HG02852 (cell line): ENCODE measurements at regions not wholly inside any gene's neighbourhood (a gene's known extent, or its start where the extent isn't known, plus 50 kb on each side); places are given as distances from the start of the nearest gene placed in this dataset.
A peak's percentile ranks its signal among the peaks of the same experiment; 100 is the strongest.

Source experiments
- ATAC-seq: cut with Tn5 transposase; IDR thresholded peaks from one replicate; pipeline ENCODE4 v1.9.1; 2021; ENCODE audit warnings: mild to moderate bottlenecking, moderate library complexity; ENCODE audit not compliant: unreplicated experiment

DNA sequence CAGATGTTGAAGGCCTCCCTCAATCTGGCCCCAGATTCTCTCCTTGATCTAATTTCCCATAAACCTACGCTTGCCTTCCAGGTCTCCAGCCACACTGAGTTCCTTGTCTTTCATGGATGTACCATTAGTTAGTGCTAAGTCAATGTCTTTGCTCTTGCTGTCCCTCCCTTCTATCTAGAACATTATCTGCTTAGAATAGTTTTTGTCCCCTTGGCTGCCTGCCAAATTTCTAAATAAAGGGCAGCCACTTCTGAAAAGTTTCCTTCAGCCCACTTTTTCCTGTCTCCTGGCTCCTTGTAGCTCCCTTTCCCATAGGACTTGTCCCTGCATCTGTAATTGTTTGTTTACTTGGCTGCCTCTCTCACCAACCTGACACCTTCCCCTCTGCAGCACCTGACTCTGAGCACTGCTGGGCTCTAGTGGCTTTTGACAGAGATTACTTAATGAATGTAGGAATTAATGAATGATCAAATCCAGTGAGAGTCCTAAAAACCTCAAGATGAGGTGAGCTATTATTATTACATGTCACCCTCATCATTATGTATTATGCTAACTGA, 58.3 kb downstream of the CXCL12 start:
- no peak for ATAC-seq

DNA sequence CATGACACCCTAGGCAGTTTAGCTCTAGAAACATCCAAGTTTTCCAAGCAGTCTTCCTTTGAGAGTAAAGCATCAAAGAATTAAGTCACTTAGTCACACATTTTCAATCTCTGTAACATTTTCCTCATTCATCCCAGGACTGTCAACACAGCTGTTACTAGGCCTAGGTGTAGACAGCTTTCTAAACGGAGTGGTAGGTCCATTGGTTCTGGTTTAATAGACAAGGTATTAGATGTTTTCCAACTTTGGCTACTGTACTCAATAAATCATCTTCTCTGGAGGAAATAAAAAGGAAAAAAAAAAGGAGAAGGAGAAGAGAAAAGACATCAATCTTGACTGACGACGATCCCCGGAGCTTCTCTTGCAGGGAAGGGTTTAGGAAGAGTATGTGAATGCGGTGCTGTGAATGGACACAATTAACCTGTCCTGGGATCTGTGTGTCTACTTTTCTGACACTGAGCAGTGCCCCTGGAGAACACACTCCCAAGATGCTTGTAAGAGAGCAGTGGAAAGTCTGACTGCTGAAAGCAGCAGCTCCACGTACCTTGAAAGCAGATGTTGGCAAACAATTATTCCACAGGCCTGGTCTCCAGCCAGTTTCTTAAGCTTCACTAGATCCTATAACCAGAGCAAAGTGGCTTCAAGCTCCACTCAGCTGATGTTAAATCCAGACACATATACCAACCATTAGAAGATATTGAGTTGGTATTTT, 59.1 kb downstream of the CXCL12 start:
- ATAC-seq: no peak

DNA sequence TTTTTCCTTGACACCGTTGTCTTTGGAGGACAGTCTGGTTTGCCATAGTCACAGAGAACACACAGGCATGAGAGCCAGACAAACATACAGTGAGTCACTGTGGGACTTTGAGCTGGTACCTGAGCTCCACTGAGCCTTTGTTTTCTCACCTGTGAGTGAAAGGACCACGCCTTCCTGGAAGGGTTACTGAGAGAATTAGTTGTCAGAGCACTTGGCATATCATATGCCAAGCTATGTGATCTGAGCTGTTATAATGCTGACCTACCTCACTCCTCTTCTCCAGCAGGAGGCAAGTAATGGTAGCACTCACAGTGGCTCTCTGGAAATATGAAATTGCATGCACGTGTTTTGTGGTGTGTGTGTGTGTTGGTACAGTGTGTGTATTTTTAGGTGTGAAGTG, 59.7 kb downstream of the CXCL12 start:
- no peak for ATAC-seq

DNA sequence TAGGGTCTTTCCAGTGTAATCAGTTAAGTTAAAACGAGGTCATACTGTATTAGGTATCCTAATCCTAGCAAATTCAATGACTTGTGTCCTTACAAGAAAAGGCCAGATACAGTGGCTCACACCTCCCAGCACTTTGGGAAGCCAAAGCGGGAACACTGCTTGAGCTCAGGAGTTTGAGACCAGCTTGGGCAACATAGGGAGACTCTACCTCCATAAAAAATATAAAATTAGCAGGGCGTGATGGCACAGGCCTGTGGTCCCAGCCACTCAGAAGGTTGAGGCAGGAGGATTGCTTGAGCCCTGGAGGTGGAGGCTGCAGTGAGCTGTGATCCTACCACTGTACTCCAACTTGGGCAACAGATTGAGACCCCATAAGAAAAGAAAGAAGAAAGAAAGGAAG, 61.1 kb downstream of the CXCL12 start:
- ATAC-seq: no peak

DNA sequence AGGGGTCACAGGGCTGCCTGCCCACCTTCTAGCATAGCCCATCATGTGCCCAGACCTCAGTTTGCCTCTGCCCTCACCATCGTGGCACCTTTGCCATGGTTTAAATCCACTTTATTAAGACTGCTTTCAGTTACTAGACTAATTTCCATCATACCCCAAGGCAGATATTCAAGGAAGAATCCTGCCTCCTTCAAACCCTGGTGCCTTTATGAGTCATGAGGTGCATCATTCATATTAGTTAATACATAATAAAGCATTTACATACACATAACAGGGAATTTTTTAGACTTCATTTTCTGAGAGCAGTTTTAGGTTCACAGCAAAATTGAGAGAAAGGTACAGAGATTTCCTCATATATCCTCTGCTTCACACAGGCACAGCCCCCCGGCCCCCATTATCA, 62.8 kb downstream of the CXCL12 start:
- no peak for ATAC-seq

DNA sequence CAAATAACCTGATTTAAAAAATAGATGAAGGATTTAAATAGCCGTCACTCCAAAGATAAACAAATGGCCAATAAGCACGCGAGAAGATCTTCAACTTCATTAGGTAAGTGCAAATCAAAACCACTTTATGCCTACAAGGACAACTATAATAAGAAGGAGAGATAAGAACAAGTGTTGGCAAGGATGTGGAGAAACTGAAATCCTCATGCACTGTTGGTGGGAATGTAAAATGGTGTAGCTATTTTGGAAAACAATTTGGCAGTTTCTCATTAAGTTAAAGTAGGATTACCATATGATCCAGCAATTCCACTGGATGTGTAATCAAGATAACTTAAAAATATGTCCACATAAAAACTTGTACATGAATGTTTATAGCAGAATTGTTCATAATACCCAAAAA, 64.1 kb downstream of the CXCL12 start:
- no peak for ATAC-seq

DNA sequence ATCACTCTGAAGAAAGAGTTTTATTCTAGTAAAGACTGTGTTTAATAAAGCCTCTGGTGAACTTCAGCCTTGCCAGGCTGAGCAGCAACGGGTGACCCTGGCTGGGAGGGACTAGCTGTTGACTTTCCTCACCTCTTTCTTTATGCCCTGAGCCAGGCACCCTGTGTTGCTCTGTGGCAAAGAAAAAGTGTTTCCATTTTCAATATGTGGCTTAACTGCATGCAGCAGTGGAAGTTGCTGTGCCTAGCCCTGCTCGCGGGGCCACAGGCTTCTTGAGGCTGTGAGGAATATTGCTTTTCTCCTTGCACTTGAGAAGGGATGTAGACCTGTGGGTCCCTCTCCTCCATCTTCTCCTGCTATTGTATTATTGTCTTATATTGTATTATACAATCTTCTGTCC, 67.0 kb downstream of the CXCL12 start:
- ATAC-seq: no peak

DNA sequence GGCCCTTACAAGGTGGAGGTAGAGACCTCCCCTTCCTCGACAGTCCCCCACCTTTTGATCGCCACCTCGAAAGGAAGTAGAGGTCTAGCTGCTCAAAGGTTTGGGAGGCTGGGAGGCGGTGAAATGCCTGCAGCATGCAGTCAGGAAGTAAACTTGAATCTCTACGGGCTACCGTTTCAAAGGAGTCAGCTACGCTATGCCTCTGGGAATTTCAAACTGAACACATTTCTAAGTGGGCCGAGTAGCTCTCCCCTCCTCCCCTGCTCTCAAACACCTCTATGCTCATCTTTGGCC, 68.0 kb downstream of the CXCL12 start:
- no peak for ATAC-seq

DNA sequence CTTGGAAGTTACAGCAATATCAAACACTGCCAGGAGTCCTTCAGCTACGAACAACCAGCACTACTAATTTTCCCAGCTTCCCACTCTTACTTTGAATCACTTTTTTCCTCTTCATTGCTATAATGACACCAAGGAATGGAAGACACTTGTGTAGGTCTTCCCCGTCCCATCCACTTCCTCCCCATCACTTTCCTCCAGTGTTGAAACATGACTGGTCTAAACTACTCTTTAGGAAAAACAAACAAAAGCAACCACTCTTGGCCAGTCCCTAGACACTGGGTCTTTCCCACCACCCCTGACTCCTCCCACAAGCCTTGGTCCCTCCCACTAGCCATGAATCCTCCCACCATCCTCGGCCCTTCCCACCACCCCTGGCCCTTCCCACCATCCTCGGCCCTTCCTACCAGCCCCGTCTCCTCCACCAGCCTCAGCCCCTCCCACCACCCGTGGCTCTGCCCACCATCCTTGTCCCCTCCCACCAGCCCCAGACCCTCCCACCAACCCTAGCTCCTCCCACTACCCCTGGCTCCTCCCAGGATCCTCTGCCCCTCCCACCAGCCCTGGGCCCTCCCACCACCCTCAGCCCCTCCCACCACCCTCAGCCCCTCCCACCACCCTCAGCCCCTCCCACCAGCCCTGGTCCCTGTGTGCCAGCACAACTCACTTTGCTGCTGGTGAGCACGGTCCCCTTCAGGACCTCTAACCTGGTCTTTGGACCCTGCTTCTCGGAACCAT, 68.5 kb downstream of the CXCL12 start:
- no peak for ATAC-seq

DNA sequence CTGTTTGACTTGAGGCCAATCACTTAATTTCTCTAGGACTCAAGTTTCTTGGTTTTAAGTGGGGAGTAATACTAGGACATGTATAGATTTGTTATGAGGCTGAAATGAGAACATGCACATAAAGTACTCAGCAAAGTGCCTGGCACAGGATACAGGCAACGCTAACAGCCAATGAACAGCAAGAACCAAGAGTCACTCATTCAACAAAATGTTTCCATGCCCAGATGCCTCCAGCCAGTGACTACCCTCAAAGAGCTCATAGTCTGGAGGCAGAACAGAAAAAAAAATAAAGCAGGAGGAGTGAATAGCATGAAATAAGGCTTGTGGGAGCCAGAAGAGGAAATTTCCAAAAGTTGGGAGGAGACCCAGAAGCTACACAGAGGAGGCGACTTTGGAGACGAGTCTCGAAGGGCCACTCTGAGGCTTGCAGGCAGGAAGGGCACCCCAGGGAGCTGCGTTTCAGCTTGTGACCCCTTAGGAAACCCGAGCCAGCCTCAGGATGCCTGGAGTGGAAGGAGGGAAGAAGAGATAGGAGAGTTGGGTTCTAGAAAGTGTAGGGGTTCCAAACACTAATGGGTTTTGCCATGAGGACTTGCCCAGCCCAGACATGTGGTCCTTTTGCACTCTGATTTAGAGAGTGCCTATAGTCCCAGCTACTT, 70.0 kb downstream of the CXCL12 start:
- ATAC-seq: no peak

DNA sequence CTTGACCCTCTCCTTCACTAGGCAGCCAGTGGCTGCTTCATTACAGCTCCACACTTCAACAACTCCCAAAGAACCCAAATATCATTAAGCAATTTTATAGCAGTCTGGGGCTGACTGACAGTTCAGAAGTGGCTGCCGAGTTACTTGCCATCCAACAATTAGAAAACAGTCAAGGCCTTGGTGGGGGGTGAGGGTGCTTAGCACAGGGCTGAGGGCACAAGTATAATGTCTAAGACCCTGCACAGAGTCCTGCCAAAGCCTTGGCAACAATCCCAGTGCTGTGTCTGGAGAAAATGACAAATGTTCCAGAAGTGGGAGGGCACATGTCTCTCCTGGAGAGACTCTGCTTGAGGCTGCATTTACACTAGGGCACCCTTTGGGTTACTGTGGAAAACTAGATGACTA, 71.1 kb downstream of the CXCL12 start:
- no peak for ATAC-seq

DNA sequence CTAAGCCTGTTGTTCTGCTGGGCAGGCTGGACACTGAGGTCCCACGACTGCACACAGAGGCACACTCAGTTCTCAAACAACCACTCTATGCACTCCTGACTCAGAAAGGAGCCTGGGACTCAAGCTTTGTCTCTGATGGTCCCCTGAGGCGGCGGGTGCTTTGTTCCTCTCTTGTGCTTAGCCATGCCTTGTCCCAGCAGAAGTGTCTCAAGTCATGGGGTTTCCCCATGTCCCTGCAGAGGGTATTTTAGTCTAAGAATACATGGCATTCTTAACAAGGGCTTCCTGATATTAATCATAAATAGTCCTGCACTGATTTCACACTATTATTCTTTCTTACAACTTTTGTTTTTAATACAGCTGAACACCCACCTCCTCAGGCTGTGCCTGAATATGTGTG, 72.5 kb downstream of the CXCL12 start:
- ATAC-seq: peak; percentile 39

DNA sequence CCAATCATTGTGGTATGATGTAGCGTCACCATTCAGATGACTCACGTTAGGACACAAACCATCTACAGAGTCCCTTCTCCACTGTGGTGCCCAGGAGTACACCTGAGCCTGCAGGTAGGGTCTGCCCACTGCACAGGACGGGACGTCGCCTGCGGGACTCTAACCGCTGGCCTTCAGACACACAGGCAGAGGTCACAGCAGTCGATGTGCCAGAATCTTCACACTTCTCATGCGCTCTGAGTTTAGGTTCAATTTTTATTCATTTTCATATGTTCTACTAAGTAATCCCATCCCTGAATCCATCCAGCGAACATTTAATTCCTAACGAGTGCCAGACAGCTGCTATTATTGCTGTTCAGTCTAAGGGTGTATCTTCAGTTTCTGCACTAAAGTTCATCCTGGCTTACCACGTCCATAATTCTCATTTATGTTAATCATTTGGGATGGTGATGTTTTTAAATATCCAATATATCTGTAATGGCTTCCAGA, 73.3 kb downstream of the CXCL12 start:
- no peak for ATAC-seq

DNA sequence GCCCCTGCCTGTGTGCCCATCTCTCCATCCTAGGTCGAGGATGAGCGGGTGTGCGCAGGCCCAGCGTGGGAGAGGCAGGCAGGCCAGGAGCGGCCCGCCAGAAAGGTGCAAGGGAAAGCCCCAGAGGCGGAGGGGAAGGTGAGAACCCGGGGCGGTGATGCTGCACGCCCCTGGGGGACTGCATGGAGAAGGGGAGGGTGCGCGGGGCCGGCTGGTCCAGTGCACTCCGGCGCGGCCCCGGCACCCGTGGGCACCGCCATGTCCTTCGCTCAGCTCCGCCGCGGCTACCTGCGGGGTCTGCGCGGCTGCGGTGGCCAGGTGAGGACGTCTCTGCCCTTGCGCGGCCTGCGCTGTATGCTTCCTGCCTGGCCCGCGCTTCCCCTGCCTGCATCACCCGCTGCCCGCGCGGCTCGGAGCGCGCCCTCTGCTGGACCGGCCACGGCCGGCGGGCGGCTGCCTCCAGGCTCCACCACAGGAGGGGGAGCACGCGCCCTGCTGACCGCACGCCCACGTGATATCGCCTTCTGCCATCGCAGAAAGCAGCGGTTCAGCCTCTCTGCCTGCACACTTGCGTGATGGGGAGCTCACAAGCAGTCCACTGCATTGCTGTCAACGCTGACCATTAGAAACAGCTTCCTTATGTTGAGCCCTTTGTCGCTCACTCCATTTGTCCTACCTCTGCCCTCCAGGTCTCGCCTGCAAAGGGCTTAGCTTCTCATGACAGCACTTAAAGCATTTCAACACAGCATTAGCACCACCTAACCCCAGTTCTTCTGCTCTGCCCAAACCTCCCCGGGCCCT, 73.9 kb downstream of the CXCL12 start:
- peak; percentile 69 for ATAC-seq

DNA sequence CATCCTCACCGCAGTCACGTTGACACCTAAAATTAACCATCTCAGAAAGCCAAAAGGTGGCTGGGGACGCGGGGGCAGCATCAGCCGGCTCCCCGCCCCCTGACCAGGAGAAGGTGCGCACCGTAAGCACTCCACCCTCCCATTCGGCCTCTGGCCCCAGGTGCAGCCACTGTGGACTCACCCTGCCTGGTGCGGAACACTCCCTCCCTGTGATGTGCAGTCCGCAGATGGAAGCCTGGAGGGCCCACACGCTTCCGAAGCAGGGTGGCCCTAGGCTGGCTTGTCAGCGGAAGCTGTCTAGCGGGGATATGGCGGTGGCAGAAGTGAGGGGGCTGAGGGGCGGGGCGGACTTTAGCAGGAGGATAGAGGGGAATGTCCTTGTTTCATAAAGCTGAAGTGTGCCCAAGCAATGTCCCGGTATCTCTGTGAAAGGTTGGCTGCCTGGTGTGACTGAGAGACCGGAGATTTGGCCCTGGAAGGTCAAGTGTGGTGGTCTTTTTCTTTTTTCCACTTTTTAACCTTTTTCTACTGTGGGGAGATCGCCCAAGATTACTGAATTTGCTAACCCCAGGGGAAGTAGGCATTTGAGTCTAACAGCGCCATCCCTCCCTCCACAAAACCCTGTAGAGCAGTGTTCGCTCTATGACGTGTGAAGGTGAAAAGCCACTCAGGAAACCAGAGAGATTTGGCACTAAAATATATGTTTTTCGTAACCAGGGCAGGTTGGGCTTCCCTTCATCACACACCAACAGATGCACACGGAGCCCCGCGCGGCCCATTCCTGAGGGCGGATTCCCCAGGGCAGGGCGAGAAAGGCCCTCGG, 74.7 kb downstream of the CXCL12 start:
- ATAC-seq: no peak

DNA sequence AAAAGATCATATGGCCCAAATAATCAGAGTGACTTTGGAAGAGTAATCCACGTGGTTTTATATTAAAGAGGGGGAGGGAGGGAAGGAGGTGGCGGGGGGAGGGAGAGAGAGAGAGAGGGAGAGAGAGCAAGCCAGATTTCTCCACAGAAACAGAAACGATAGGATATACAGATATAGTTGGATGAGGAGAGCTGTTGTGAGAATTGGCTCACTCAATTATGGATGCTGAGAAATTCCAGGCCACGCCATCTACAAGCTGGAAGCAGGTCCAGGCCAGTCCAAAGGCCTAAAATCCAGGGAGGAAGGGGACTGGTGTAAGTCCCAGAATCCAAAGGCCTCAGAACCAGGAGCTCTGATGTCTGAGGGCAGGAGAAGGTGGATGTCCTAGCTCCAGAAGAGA, 75.5 kb downstream of the CXCL12 start:
- ATAC-seq: no peak

DNA sequence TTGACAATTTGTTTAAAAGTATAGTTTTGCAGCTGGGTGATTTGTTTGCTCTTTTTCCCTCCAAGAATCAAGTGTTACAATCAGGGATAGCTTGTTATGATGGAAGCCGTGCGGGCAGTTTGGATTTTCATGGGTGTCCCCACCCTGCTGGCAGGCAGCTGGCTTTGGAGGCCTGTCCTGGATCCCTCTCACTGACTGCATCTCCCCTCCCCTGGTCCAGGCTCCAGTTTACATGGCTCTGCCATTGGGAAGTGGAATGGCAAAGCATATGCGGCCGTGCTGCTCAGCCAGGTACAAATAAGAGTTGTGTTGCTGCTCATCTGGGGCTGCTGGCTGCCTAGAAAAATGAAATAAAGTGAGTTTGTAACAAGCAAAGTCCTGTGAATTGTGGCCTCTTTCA, 76.0 kb downstream of the CXCL12 start:
- no peak for ATAC-seq

DNA sequence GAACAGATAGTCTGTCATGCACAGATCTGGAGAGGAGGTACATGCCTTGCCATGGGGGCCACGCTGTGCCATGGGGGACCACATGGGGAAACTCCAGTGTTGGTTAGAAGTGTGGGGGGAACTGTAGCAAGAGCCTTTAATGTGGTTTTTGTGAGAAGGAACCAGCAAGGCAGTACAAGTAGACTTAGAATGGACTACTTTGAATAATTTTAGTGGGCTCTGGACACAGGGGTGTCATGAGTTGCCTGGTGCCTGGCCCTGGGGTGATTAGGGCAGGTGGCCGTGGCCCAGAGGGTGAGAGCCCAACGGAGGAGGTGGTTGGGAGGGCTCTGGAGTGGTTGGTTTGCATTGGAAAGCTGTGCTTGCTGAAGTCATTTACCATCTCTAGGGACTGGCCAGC, 77.2 kb downstream of the CXCL12 start:
- ATAC-seq: no peak

DNA sequence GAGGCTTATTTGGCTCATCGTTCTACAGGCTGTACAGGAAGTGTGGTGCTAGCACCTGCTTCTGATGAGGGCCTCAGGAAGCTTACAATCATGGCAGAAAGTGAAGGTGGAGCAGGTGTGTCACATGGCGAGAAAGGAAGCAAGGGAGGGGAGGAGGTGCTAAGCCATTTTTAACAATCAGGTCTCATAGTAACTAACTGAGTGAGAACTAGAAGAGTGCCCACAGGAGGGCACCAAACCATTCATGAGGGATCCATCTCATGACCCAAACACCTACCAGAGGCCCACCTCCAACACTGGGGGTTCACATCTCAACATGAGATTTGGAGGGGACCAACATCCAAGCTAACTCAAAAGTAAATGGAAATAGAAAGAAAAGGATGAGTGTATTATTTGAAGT, 78.1 kb downstream of the CXCL12 start:
- no peak for ATAC-seq

DNA sequence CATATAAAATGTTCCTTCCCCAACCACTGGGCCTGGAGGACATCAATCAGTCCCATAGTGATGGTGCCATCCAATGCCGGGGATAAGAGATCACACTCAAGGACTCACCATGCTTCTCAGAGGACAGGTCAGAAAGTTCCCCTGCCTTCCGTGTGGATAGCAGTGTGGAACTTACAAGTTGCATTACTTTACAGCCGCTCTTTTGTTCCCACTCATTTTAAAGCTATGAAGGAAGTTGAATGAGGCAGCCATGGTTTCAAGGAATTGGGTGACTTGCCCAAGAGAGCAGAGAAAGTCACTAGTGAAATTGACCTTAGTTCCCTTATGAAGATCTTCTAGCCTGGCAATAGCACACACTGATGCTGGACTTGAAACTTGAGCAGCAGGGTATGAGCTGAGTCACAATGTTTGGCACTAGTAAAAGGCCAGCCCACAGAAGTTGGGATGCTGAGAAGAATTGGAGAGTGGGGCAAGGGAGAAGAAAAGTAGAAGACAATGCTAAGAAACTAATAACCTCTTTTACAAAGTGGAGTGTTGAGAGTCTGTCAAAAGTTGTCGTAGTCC, 78.7 kb downstream of the CXCL12 start:
- no peak for ATAC-seq
